Lower lobe of right lung (tissue), 2 donors: ENCODE measurements at regions not wholly inside any gene's neighbourhood (a gene's known extent, or its start where the extent isn't known, plus 50 kb on each side); places are given as distances from the start of the nearest gene placed in this dataset.

Source experiments
- ATAC-seq, 2 donors: fragments of 200-7000 bp; cut with Tn5 transposase; one replicate each; pipeline ENCODE4 v1.9.1; 2020 to 2022; ENCODE audit warnings: mild to moderate bottlenecking in 2 of 2, moderate library complexity in 2 of 2
- DNase-seq: peaks from one replicate; pipeline ENCODE4 v3.0.0-alpha.2; 2020
- H3K27ac ChIP-seq: fragments of 200-600 bp; one replicate; pipeline ENCODE4 v1.8.0; 2022
- H3K27me3 ChIP-seq: fragments of 200-600 bp; one replicate; pipeline ENCODE4 v1.8.0; 2022; ENCODE audit warnings: low read depth
- H3K36me3 ChIP-seq: fragments of 200-600 bp; one replicate; pipeline ENCODE4 v1.8.0; 2022; ENCODE audit warnings: mild to moderate bottlenecking
- H3K4me1 ChIP-seq: fragments of 200-600 bp; one replicate; pipeline ENCODE4 v1.8.0; 2022
- H3K4me3 ChIP-seq: fragments of 200-600 bp; one replicate; pipeline ENCODE4 v1.8.0; 2022; ENCODE audit warnings: mild to moderate bottlenecking
- H3K9me3 ChIP-seq: fragments of 200-600 bp; one replicate; pipeline ENCODE4 v1.8.0; 2022
- intact Hi-C: fragments of 100-400 bp; cut with DNase I; formaldehyde crosslinking; loops from one replicate; pipeline ENCODE4 v1.11.0; 2022
- TF ChIP-seq, protein P1 (sequence below): fragments of 200-600 bp; IDR thresholded peaks from one replicate; pipeline ENCODE4 v1.8.0; 2022; ENCODE audit warnings: antibody characterized with exemption, mild to moderate bottlenecking
- donor health status: DM: no; HTN: yes; CAD: no; lungs with severe emphysema.

DNA sequence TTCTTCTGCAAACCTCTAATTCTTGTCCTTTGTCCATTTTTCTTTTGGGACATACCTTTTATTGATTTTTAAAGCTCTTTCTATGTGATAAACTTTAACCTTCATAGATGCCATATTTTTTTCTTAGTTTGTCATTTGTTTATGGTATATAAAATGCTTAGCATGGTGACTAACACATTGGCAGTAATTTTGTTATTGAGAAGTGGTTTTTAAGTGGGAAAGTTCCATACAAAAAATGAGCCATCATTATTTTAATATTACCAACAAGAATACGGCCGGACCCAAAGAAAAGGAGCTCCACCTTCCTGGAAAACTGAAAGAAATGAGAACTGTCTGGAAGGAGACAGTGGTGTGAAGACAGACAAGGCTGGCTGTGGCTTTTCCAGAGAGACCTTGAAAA lies 270.1 kb upstream of the SIX2 start:
- ATAC-seq (no peak), DNase-seq (no peak)
- Histone ChIP-seq H3K27me3 (peaks cover 5% of the 10 kb centered on the region), H3K4me1 (no peaks in the 10 kb centered on the region), H3K4me3 (no peak overlapping the region), H3K36me3 (no peaks in the 10 kb centered on the region), H3K9me3 (no peaks in the 10 kb centered on the region), H3K27ac (no peak overlapping the region)
- TF ChIP-seq, protein P1, sequence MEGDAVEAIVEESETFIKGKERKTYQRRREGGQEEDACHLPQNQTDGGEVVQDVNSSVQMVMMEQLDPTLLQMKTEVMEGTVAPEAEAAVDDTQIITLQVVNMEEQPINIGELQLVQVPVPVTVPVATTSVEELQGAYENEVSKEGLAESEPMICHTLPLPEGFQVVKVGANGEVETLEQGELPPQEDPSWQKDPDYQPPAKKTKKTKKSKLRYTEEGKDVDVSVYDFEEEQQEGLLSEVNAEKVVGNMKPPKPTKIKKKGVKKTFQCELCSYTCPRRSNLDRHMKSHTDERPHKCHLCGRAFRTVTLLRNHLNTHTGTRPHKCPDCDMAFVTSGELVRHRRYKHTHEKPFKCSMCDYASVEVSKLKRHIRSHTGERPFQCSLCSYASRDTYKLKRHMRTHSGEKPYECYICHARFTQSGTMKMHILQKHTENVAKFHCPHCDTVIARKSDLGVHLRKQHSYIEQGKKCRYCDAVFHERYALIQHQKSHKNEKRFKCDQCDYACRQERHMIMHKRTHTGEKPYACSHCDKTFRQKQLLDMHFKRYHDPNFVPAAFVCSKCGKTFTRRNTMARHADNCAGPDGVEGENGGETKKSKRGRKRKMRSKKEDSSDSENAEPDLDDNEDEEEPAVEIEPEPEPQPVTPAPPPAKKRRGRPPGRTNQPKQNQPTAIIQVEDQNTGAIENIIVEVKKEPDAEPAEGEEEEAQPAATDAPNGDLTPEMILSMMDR, result no peak
- intact Hi-C loops, result no loop called here

DNA sequence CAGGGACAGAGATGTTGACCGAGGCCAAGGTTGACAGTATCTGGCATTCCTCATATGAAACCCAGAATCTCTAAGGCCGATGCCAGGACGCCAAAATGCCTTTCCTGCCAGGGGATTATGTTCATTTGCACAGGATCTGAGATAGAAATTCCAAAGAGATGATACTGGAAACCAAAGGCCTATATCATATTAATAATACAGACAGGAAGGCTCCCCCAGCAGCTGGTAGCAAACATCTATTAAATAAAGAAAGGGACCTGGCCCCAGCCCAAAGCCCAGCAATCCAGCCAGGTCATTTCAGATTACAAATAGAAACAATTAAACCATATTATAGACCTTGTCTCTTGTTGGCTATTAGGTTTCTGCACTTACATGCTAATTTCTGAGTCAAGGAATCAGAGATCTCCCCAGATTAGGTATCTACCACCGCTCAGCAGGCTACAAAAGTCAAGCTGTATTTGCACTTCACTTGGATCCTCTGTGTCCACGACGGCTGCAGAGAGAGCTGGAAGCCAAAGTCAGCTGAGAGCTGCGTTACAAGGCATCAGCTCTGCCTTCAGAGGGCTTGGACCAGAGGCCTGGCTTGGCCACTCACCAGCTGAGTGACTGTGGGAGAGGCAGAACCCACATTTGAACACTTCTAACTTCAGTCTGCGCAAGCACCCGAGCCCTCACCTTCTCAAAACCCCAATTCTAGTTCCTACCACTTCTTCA lies 269.3 kb upstream of the SIX2 start:
- H3K36me3 ChIP-seq, result no peaks in the 10 kb centered on the region
- ATAC-seq (no peak), DNase-seq (no peak)
- intact Hi-C loops, result no loop called here
- no peaks in the 10 kb centered on the region for H3K4me1 ChIP-seq
- H3K27ac ChIP-seq, result no peak overlapping the region
- no peaks in the 10 kb centered on the region for H3K9me3 ChIP-seq
- TF ChIP-seq, protein P1, result no peak
- peaks cover 5% of the 10 kb centered on the region for H3K27me3 ChIP-seq
- no peak overlapping the region for H3K4me3 ChIP-seq

DNA sequence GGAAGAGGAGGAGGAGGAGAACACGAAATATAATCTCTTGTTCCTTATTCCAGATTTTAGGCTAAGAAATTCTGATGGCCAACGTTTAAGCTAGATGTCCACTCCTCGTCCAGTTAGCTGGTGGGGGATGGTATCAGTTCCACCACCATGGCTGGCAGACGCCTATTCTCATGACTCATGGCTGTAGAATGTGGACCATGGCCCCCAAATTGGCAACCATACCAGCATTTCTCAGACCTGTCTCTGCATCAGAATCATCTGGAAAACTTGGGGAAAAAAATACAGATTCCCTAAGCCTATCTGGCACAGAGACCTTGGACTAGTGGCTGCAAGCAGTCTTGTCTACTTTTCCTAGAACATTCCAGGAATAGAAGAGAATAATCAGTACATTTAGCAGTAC lies 267.7 kb upstream of the SIX2 start:
- Histone ChIP-seq H3K9me3 (no peaks in the 10 kb centered on the region), H3K36me3 (no peaks in the 10 kb centered on the region), H3K27me3 (peaks cover 5% of the 10 kb centered on the region), H3K4me3 (no peak overlapping the region), H3K27ac (no peak overlapping the region), H3K4me1 (no peaks in the 10 kb centered on the region)
- intact Hi-C loops, result no loop called here
- TF ChIP-seq, protein P1, result no peak
- DNase-seq (no peak), ATAC-seq (no peak)

DNA sequence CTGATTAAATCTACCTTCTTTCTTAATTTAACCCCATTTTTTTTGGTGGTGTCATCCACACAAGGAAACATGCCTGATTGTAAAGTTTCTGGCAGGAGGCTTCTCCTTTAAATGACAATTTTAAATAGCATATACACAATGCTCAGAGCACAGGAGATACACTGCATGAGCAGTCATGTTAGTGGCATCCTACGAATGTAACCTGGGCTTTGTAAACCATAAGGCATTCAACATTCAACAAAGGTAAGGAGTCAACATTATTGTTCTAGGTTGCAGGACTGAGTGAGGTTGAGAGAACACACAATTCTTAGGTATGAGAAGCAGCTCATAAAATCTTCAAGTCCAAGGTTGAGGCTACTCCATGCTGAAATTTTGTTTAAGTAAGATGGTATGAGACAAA lies 266.6 kb upstream of the SIX2 start:
- Histone ChIP-seq H3K4me1 (no peaks in the 10 kb centered on the region), H3K36me3 (no peaks in the 10 kb centered on the region), H3K9me3 (no peaks in the 10 kb centered on the region), H3K27ac (no peak overlapping the region), H3K4me3 (no peak overlapping the region), H3K27me3 (no peaks in the 10 kb centered on the region)
- DNase-seq (no peak), ATAC-seq (no peak)
- TF ChIP-seq, protein P1, result no peak
- intact Hi-C loops, result no loop called here

DNA sequence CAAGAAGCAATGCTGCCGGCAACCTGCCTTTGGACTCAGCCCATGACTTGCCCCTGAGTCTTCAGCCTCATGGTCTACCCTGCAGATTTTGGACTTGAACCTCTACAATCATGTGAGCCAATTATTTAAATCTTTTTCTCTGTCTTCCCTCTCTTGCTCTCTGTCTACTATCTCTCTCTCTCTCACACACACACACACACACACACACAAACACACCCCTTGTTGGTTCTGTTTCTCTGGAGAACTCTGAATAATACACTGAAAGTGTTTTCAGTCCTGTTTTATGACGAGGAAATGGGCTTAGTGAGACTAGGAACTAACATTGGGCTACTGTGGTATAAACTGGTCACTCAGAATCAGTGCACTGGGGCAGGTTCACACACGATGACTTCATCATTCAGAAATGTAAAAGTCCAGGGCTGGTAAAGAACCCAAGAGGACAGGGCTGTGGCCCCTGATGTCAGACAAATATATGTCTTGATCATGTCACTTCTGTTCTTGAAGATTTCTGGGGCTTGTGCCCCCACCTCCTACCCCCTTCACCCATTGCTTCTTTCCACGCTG lies 266.1 kb upstream of the SIX2 start:
- no peak overlapping the region for H3K4me3 ChIP-seq
- peak in 1 of 2 donors; percentile 61 for ATAC-seq

More for the DNA sequence above, 266.1 kb upstream of the SIX2 start:
- Histone ChIP-seq H3K9me3 (no peaks in the 10 kb centered on the region), H3K36me3 (no peaks in the 10 kb centered on the region), H3K27ac (no peak overlapping the region), H3K4me1 (no peaks in the 10 kb centered on the region), H3K27me3 (no peaks in the 10 kb centered on the region)
- intact Hi-C loops, result no loop called here
- TF ChIP-seq, protein P1, result no peak
- DNase-seq, result no peak
